PC-9 (cell line): ENCODE measurements at regions not wholly inside any gene's neighbourhood (a gene's known extent, or its start where the extent isn't known, plus 50 kb on each side); places are given as distances from the start of the nearest gene placed in this dataset.

ENCODE experiments used
- CTCF ChIP-seq: fragments of 200-600 bp; sonication (generic); conservative IDR thresholded peaks from 2 replicates; pipeline ENCODE4 v1.6.1; 2017; ENCODE audit warnings: mixed run types, antibody characterized with exemption, mild to moderate bottlenecking, moderate library complexity
- EZH2 ChIP-seq: fragments of 200-600 bp; sonication (generic); IDR thresholded peaks from 2 replicates; pipeline ENCODE4 v1.8.0; 2017; ENCODE audit warnings: antibody characterized with exemption, low read depth

- TF ChIP-seq CTCF (no peak), EZH2 (no peak)
These were observed 123.1 kb upstream of the SLC34A2 start for GRCh38 chr4:25532591-25532990.
